ENCODE measurements at regions not wholly inside any gene's neighbourhood (a gene's known extent, or its start where the extent isn't known, plus 50 kb on each side); places are given as distances from the start of the nearest gene placed in this dataset.
"Not testable (repeated sequence)": the region's sequence is repeated elsewhere in the genome, so short reads cannot be mapped to it uniquely, and the experiment has no call there.

GRCh38 chr5:72705178-72705577 is 111.3 kb upstream of the TNPO1 start:
- H3K4me3 ChIP-seq (ENCODE audit: low read depth, low read length): no peak overlapping the region
- TF ChIP-seq CTCF (IDR thresholded peaks at IDR 0.05; ENCODE audit: insufficient read depth, low read length): no peak
- no peak for DNase-seq (ENCODE audit: low read depth)

GRCh38 chr5:72703876-72704275 is 112.6 kb upstream of the TNPO1 start:
- DNase-seq (ENCODE audit: low read depth): no peak
- no peak for TF ChIP-seq CTCF (IDR thresholded peaks at IDR 0.05; ENCODE audit: insufficient read depth, low read length)
- no peak overlapping the region for H3K4me3 ChIP-seq (ENCODE audit: low read depth, low read length)

DNA sequence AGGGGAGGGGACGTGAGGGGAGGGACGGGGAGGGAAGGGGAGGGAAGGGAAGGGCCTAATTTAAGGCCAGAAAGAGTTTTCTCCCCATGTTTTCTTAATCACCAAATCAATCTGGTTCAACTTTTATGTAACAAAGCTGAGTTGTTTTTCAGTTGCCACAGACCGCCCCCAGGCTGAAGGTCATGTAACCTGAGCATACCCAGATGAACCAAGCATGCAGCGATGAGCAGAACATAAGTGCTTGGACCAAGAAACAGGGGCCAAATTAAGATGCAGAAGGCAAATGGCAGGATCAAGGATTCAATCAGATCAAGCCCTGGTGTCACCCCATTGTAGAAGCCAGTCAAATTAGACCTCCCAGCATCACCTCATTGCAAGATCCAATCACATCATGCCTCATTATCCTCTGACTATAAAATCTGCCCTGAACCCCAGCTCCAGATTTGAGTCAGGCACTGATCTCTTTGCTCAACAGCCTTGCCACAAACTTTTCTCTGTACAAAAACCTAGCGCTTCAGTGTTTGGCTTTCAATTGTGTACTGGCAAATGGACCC is 113.5 kb upstream of the TNPO1 start:
- no peak for TF ChIP-seq CTCF (IDR thresholded peaks at IDR 0.05; ENCODE audit: insufficient read depth, low read length)
- DNase-seq (ENCODE audit: low read depth): no peak
- H3K4me3 ChIP-seq (ENCODE audit: low read depth, low read length): no peak overlapping the region

GRCh38 chr5:72702105-72702504 is 114.4 kb upstream of the TNPO1 start:
- DNase-seq (ENCODE audit: low read depth); H3K4me3 ChIP-seq (ENCODE audit: low read depth, low read length): not testable (repeated sequence)

GRCh38 chr5:72698481-72698880 is 118.0 kb upstream of the TNPO1 start:
- H3K4me3 ChIP-seq (ENCODE audit: low read depth, low read length): no peak overlapping the region
- DNase-seq (ENCODE audit: low read depth): no peak
- no peak for TF ChIP-seq CTCF (IDR thresholded peaks at IDR 0.05; ENCODE audit: insufficient read depth, low read length)

DNA sequence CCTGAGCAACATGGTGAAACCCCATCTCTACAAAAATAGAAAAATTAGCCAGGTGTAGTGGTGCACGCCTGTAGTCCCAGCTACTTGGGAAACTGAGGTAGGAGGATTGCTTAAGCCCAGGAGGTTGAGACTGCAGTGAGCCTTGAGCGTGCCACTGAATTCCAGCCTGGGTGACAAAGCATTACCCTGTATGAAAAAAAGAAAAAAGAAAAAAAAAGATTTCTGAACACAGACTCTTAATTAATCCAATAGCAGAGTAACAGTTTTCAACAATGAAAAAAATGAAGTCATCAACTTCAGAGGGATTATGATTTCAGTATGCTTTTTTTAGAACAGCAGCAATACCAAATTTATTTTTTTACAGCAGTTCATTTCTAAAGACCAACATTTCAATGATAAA is 118.8 kb upstream of the TNPO1 start:
- no peak for TF ChIP-seq CTCF (IDR thresholded peaks at IDR 0.05; ENCODE audit: insufficient read depth, low read length)
- no peak for DNase-seq (ENCODE audit: low read depth)
- H3K4me3 ChIP-seq (ENCODE audit: low read depth, low read length): no peak overlapping the region

- H3K4me3 ChIP-seq (ENCODE audit: low read depth, low read length): no peak overlapping the region
- TF ChIP-seq CTCF (IDR thresholded peaks at IDR 0.05; ENCODE audit: insufficient read depth, low read length): no peak
- DNase-seq (ENCODE audit: low read depth): no peak
These were observed 120.8 kb upstream of the TNPO1 start for GRCh38 chr5:72695659-72696058.
